ENCODE measurements at regions not wholly inside any gene's neighbourhood (a gene's known extent, or its start where the extent isn't known, plus 50 kb on each side); places are given as distances from the start of the nearest gene placed in this dataset.
A peak's percentile ranks its signal among the peaks of the same experiment; 100 is the strongest.

DNA sequence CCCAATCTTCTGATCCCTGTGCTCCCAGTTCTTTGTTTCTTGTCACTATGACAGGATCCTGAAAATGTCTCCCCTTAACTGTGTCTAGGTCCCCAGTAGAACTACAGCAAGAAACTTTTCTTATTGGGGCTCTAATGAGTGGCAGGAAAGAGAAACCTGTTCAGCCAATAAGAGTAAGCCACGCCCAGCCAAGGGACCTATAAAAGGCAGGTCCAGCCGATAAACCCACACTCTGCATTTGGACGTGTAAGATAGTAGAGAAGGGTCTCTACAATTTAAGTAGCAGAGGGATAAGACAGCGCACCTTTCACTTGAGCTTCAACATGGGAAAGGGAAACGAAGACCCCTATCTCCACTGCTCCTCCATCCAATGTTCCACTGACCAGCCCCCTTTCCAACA is 149.9 kb downstream of the LMLN start:
- Histone ChIP-seq H3K4me3 (no peak overlapping the region), H3K79me2 (ENCODE audit: control insufficient read depth, insufficient read depth, low read length) (no peaks in the 10 kb centered on the region), H3K4me1 (replicated peaks in 1 of 2; ENCODE audit: control insufficient read depth in 2 of 2, insufficient read depth in 2 of 2, low read length in 2 of 2) (peaks cover 0 to 29% of the 10 kb centered on the region in 2 experiments; a peak in 4 of 5 replicates), H3K9me3 (replicated peaks; ENCODE audit: control insufficient read depth, insufficient read depth, low read depth, low read length) (no peaks in the 10 kb centered on the region), H3K27ac (ENCODE audit: extremely low read depth, low read depth, low read length) (no peak overlapping the region), H2AFZ (ENCODE audit: low read depth, low read length) (peak overlapping the region; percentile 44; the same call in 1 of the 2 replicates), H4K20me1 (replicated peaks; ENCODE audit: control insufficient read depth, insufficient read depth, low read length) (no peaks in the 10 kb centered on the region), H3K27me3 (ENCODE audit: control insufficient read depth in 2 of 2, insufficient read depth in 2 of 2, low read length in 2 of 2) (no peaks in the 10 kb centered on the region), H3K36me3 (ENCODE audit: control insufficient read depth, insufficient read depth, low read length) (no peaks in the 10 kb centered on the region), H3K9ac (ENCODE audit: insufficient read depth in 1 of 2, low read depth in 2 of 2, low read length in 2 of 2) (no peak overlapping the region), H3K4me2 (ENCODE audit: insufficient read depth, low read length) (no peak overlapping the region), H3K9me1 (ENCODE audit: control insufficient read depth, insufficient read depth, low read length) (no peaks in the 10 kb centered on the region)
- ChIA-PET CTCF (ENCODE audit: low intra/inter-chr PET ratio) (no interaction called here), POLR2A (no interaction called here)
- BruUV-seq (replicated peaks) = no TSS peak
- TF ChIP-seq FOXA1 (IDR thresholded peaks at IDR 0.05; ENCODE audit: borderline replicate concordance) (no peak), GTF2A2 (tag; IDR thresholded peaks at IDR 0.05) (peak; percentile 59; the same call in 1 of the 2 replicates), POLR2H (tag; IDR thresholded peaks at IDR 0.05; ENCODE audit: low read depth) (0 out of 2 replicates have a peak, but pooled peaks have one; percentile 53), TBP (optimal IDR thresholded peaks at IDR 0.05; ENCODE audit: low read depth, low read length) (peak; percentile 56), ZNF408 (CRISPR knock-in tag; IDR thresholded peaks at IDR 0.05; ENCODE audit: low read depth) (no peak), SMC3 (conservative IDR thresholded peaks at IDR 0.05; ENCODE audit: insufficient read depth, low read depth, low read length) (no peak), MAZ (CRISPR knock-in tag; conservative IDR thresholded peaks at IDR 0.05 in 1 of 2, IDR thresholded peaks at IDR 0.05 in 1 of 2) (0 out of 4 replicates have a peak, but pooled peaks of 1 of the 2 experiments have one; percentile 45), ARID1B (IDR thresholded peaks at IDR 0.05) (no peak)
- TF ChIP-seq, protein P1, sequence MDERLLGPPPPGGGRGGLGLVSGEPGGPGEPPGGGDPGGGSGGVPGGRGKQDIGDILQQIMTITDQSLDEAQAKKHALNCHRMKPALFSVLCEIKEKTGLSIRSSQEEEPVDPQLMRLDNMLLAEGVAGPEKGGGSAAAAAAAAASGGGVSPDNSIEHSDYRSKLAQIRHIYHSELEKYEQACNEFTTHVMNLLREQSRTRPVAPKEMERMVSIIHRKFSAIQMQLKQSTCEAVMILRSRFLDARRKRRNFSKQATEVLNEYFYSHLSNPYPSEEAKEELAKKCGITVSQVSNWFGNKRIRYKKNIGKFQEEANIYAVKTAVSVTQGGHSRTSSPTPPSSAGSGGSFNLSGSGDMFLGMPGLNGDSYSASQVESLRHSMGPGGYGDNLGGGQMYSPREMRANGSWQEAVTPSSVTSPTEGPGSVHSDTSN (CRISPR knock-in tag; IDR thresholded peaks at IDR 0.05; ENCODE audit: low read depth) = no peak
- TF ChIP-seq, protein P1 (tag; conservative IDR thresholded peaks at IDR 0.05; ENCODE audit: low read depth) = peak; percentile 42; the same call in 1 of the 2 replicates
- TF ChIP-seq, protein P2, sequence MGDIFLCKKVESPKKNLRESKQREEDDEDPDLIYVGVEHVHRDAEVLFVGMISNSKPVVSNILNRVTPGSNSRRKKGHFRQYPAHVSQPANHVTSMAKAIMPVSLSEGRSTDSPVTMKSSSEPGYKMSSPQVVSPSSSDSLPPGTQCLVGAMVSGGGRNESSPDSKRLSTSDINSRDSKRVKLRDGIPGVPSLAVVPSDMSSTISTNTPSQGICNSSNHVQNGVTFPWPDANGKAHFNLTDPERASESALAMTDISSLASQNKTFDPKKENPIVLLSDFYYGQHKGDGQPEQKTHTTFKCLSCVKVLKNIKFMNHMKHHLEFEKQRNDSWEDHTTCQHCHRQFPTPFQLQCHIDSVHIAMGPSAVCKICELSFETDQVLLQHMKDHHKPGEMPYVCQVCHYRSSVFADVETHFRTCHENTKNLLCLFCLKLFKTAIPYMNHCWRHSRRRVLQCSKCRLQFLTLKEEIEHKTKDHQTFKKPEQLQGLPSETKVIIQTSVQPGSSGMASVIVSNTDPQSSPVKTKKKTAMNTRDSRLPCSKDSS (IDR thresholded peaks at IDR 0.05; ENCODE audit: low read depth, partially characterized antibody) = no peak
- TF ChIP-seq, protein P3, sequence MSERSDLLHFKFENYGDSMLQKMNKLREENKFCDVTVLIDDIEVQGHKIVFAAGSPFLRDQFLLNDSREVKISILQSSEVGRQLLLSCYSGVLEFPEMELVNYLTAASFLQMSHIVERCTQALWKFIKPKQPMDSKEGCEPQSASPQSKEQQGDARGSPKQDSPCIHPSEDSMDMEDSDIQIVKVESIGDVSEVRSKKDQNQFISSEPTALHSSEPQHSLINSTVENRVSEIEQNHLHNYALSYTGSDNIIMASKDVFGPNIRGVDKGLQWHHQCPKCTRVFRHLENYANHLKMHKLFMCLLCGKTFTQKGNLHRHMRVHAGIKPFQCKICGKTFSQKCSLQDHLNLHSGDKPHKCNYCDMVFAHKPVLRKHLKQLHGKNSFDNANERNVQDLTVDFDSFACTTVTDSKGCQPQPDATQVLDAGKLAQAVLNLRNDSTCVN (CRISPR knock-in tag; IDR thresholded peaks at IDR 0.05) = no peak
- TF ChIP-seq, protein P4, sequence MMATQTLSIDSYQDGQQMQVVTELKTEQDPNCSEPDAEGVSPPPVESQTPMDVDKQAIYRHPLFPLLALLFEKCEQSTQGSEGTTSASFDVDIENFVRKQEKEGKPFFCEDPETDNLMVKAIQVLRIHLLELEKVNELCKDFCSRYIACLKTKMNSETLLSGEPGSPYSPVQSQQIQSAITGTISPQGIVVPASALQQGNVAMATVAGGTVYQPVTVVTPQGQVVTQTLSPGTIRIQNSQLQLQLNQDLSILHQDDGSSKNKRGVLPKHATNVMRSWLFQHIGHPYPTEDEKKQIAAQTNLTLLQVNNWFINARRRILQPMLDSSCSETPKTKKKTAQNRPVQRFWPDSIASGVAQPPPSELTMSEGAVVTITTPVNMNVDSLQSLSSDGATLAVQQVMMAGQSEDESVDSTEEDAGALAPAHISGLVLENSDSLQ (IDR thresholded peaks at IDR 0.05) = peak; percentile 94
- DNase-seq (ENCODE audit: extremely low read depth in 1 of 4, low spot score in 3 of 4) (peak in 2 of 4 experiments; percentile 29 to 31), FAIRE-seq (no peak), ATAC-seq (no peak)
- WGBS (ENCODE audit: insufficient coverage, low coverage, missing lambda C conversion rate) = 67% methylated on average over 5 of the region's 5 CpGs
- in situ Hi-C loops (cut with MboI) = no loop called here
- intact Hi-C loops (cut with micrococcal nuclease) = no loop called here

Measured in K562 (cell line).